SKM-1 (cell line): ENCODE measurements at regions not wholly inside any gene's neighbourhood (a gene's known extent, or its start where the extent isn't known, plus 50 kb on each side); places are given as distances from the start of the nearest gene placed in this dataset.

Source experiments
- DNase-seq: peaks from one replicate; lab custom pipeline; 2025; ENCODE audit not compliant: unreplicated experiment; lab: John Stamatoyannopoulos, UW

- DNase-seq: no peak
Observed at GRCh38 chr9:107945961-107946360, 456.4 kb upstream of the KLF4 start.

DNA sequence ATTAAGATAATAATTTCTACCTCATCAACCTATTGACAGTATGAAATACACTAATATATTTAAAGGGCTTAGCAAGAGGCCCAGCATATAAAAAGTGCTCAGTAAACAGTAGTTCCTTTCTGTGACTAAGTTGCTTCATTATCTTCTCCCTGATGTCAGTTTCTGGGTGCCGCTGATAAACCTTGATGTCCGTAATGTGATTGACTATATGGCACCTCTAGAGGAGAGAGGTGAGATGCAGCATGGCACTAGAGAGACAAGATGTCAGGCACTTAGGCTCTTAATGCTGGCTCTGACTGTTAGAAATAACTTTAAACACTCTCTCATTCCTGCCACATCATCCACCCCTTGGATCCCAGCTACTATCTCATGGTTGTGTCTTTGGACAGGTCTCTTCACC is 455.9 kb upstream of the KLF4 start:
- DNase-seq: no peak

DNA sequence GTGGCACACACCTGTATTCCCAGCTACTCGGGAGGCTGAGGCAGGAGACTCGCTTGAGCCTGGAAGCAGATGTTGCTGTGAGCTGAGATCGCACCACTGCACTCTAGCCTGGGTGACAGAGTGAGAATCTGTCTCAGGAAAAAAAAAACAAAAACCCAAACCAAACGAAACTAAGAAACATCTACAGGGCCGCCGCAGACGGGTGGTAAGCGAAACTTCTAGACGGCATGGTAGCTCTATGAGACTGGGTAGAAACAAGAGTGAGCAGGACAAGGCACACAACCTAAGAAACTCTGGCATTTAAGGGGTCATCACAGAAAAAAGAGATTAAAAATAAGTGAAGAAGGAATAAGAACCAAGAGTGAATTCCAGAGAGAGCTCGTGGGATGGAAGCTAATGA is 454.8 kb upstream of the KLF4 start:
- DNase-seq: no peak

DNA sequence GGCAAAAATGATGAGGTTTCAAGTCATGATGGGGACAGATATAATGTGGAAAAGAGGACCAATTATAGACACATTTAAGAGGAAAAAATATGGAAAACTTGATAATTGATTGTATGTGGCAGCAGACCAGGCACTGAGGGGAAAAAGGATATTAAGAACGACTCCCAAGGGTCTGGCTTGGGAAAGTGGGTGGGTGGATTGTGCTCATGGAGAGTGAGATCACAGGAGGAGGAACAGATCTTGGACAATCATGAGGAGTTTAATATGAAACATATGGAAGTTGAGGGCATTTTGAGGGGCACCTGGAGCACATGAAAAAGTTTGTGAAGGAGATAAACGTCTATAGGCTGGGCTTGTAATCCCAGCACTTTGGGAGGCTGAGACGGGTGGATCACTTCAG is 454.3 kb upstream of the KLF4 start:
- no peak for DNase-seq

DNA sequence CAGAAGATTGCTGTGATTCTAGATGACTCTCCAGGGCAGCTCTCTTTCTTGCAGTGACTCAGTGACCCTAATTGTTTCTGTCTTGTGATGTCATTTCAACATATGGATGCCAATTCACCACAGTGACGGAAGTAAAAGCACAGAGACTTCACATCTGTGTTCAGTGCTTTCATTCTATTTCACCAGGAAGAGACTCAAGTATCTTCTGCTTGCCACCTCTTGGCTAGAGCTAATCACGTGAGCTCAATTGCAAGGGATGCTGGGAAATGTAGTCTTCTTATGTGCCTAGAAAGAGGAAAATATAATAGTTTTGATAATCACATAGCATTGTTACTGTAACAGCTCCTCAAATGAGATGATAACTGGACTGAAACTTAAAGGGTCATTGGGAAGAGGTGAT is 453.3 kb upstream of the KLF4 start:
- no peak for DNase-seq

DNA sequence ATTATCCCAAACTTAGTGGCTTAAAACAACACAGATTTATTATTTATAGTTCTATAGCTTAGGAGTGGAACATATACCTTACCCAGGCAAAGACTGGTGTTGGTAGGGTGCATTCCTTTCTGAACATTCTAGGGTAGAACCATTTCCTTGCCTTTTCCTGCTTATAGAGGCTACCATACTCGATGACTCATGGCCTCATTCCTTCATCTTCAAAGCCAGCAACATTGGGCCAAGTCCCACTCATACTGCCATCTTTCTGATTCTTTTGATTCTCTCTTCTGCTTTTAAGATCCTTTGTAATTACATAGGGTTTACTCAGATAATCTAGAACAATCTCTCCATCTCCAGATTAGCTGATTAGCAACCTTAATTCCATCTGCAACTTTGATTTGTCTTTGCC is 452.7 kb upstream of the KLF4 start:
- DNase-seq: no peak

DNA sequence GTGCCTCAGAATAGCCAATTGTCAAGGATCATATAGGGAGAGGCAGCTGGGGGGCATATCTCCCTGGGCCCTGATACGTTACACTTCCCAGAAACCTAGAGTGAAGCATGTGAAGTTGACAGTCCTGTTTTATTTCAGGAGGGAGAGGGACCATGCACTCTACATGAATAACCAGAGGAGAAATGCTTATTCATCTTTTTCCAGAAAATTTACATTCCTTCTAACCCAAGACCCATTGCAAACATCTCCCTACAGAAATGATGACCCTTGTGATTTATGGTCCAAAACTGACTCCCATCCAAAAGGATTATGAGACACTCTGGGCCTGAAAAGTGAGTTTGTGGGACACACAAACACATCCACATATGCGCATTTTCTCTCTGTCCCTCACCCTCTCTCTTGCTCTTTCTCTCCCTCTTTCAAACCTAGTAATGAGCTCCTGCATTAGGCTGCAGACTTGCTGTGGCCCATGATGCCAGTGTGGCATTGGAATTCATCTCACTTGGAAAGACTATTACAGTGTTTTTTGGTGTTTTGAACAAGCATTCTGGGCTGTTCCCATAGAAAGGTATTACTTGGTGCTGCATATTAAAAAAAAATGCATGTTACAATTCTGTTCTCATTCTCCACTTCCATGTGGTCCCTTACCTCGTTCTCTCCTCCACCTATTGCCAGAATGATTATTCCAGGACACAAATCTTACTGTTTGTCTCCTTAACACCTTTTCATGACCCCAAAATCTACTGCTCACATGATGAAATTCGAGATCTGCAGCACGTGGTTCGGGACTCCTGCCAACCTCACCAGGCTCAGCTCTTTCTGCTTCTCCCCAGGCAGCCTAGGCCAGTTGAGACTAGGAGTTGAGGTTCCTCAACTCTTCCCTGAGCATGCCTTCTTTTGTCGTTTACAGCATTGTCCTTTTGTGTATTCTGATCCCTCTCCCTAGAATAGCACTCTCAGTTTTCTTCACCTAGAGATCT is 451.3 kb upstream of the KLF4 start:
- no peak for DNase-seq

DNA sequence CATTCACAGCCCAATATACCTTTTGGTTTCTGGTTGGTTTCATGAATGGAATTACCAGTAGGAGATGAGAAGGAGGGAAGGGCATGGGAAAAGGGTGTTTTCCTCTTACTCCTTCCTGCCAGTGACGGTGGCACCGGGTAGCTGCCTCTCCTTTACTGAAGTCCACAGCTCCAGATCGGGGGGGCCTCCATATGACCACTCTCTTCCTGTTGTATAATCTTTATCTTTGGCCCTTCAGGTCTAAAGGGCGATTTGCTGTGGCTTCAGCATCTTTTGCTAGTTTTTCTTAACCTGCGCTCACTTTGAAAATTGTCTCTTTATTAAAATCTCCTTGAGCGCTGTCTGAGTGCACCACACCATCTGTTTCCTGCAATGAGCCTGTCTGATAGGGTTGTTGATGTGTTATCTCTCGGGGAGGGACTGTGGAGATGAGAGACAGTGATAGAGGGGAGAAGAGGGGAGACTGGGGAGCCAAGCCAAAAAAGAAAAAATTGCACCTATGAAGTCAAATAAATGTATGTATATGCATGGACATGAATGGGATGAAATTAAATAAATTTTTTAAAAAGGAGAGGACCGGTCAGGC is 449.3 kb upstream of the KLF4 start:
- no peak for DNase-seq

DNA sequence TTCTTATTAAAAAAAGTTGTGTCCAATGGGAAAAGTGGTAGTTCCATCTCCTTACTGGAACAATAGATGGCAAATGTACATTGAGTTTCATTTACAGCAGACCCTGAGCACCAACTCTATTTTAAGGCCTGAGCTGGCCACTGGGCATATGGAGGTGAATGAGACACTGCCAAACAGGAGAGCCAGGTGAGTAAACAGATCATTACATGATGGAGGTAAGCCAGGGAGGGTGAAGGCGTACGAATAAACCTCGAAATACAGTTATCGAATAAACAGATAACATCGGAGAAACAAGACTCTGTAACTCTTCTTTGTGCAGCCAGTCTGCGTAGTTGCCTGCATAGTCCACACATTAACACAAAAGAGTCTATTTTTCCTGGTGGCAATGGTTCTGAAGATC is 446.4 kb upstream of the KLF4 start:
- DNase-seq: no peak

DNA sequence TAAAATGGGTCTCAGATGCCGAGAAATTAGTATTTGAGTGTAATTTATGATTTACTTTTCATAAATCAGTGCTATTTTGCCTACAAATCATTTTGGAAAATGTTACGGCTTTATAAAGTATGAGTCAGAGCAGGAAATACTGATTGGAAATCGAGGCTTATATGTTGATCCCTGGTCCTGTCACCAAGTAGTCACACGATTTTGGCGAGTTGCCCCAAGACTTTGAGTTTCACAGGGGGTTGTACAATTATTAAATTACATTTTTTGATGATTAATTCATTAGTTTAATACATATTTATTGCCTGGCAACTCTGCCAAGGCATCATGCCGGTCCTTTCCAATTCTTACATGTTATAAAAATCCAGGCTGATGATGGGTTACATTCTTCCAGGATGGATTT is 443.9 kb upstream of the KLF4 start:
- no peak for DNase-seq

DNA sequence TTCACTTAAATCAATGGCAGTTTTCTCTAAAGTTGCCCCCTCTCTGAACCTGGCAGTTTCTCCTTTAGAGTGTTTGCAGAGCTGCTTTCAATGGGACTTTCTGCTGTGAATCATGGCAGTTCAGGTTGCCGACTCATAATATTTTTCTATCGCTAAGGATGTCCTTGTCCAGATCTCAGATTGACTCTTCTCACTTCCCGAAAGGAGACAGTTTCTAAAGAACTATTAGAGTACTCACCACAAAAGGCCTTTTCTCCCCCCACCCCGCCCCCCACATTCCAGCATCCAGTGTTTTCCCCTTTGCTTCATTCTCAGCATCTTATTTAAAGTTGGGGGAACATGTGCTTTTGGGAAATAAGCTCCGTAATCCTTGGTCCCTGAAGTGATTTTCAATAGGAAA is 443.5 kb upstream of the KLF4 start:
- no peak for DNase-seq

DNA sequence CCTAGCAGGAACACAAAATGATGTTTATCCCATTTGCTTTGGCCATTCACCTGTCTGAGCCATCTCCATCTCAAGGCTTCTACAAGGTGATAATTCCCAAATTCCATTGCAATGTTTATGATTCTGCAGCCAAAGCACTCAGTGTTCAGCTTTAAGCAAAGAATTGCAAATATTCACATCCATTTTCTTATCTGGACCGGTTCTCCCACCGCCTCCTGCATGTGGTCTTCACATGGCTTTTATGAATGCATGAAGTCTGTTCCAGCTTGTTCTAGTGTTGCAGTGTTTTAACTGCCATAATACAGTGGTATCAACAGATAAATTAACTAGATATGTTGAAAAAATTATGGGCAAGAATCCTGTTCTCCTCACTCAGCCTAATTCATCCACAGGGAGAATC is 443.0 kb upstream of the KLF4 start:
- no peak for DNase-seq

DNA sequence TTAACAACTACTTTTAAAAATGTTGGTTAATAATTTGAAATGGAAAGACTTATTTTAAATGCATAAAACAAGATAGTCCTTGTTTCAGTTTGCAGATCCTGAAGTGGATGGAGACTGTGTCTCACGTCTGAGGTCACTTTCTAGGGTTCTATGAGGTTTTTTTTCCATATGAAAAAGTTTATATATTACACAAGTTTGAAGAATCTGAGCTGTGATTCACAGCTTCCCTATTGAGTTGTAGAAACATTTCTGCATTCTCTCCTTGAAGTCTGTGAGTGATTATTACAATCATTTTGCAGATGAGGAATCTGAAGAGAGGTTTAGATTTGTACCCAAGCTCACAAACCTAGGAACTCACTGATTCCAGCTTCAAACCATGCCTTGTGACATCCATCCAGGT is 442.5 kb upstream of the KLF4 start:
- DNase-seq: no peak

DNA sequence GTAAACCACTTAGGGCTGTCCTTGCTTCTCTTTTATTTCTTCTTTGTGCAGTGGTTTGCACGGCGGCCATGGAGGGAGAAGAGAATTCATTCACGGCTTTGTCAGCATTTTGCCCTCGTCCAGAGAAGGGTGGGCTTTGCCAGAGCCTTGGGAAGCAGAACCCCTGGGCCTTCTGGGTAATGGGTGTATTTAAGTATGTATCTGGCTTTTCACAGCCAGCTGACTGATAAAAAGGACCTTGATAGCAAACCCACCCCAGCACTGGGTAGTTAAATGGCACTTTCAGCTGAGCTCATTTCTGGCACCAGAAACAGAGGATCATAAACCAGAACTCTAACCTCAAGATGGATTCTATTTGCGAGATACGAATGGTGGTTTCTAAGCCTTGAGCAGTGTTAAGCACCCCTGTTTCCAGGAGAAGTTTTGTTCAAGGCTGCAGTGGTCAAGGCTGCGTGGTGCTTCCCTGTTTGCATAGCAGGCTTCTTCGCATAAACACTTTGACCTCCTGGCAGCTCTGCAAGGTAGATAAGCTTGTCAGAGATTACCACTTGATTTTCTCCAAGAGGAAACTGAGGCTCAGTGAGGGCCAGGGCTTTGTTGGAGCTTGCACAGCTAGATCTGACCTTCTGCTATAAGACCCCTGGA is 441.6 kb upstream of the KLF4 start:
- DNase-seq: no peak

GRCh38 chr9:107929443-107929842 is 439.9 kb upstream of the KLF4 start:
- DNase-seq: peak; percentile 6

GRCh38 chr9:107928701-107929371 is 439.3 kb upstream of the KLF4 start:
- DNase-seq: no peak

DNA sequence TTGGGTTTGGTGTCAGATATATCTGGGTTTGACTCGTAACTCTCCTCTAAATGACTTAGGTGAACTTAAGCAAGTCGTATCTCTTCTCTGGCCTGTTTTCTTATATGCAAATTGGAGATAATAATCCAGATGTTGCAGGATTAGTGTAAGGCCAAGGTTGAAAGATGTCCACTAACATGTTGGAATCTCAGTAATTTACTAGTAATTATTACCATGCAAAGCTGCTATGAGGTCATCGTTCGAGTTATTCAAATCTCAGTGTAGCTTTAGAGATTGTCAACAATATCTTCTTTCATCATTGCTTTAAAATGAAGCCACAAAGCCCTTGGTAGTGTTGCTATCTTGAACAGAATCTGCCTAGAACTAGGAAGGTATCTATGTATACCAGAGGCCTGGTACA is 437.7 kb upstream of the KLF4 start:
- DNase-seq: no peak

GRCh38 chr9:107925749-107926297 is 436.3 kb upstream of the KLF4 start:
- DNase-seq: no peak

- no peak for DNase-seq
Observed at GRCh38 chr9:107922260-107922659, 432.7 kb upstream of the KLF4 start.

GRCh38 chr9:107919263-107919662 is 429.7 kb upstream of the KLF4 start:
- no peak for DNase-seq

DNA sequence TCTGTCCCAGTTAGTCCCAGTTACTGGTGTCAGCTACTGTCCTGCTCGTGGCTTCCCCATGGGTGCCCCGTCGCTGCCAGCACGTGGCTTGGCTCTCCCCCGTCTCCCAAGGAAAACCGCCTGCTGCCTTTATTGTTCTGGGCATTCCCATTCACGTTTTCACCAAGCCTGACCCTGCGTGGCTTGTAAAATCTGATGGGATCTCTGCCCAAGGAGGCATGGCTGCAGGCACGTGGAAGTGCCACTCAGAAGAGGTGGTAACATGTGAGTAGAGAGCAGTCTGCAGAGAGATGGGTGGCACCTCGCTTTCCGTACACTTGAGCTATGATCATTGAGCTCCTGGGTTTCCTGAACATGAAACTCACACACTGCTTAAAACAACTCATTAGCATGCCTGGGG is 429.2 kb upstream of the KLF4 start:
- DNase-seq: no peak
